OCI-LY7 (cell line): ENCODE measurements at regions not wholly inside any gene's neighbourhood (a gene's known extent, or its start where the extent isn't known, plus 50 kb on each side); places are given as distances from the start of the nearest gene placed in this dataset.

Source experiments
- EZH2phosphoT487 ChIP-seq: fragments of 200-600 bp; sonication (generic); IDR thresholded peaks from 2 replicates; pipeline ENCODE4 v1.6.1; 2018; ENCODE audit warnings: low read depth, borderline replicate concordance, mild to moderate bottlenecking, mixed run types, antibody characterized with exemption, low read length, moderate library complexity, mixed read lengths
- TF ChIP-seq, protein P1 (sequence below): fragments of 200-600 bp; sonication (generic); conservative IDR thresholded peaks from 2 replicates; pipeline ENCODE4 v1.5.1; 2014; ENCODE audit warnings: mild to moderate bottlenecking, antibody characterized with exemption, low read length, moderate library complexity, mixed read lengths

DNA sequence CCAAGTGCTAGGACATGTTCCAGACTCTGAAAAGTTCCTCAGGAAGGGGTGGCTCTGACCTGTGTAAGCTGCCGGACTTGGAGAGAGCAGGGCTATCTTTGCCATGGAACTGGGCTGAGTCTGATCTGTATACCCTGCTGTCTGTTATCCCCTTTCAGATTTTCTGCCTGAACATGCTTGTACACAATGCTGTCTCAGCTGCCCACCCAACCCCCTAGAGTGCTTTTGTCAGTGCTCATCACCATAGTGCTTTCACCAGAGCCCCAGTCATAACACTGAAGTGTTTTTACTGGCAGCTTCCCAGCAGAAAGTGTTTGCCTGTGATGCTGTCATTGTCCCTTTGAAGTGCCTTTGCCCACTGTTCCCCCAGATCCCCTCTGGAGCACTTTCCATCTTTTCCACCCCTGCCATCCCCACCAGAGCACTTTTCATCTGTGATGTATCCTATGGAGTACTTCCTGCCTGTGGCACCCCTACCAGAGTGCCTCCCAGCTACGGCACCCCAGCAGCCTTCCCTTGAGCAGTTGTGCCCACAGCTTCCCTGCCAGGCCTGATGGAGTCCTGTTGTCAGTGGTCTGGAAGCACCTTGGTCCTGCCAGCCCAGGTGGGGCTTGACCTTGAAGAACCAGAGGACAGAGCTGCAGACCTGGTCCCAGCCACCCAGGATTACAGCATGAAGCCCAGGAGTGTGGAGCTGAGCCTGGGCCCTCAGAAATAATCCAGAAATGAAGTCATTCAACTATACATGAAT, 397.7 kb downstream of the DIPK2A start:
- TF ChIP-seq, protein P1, sequence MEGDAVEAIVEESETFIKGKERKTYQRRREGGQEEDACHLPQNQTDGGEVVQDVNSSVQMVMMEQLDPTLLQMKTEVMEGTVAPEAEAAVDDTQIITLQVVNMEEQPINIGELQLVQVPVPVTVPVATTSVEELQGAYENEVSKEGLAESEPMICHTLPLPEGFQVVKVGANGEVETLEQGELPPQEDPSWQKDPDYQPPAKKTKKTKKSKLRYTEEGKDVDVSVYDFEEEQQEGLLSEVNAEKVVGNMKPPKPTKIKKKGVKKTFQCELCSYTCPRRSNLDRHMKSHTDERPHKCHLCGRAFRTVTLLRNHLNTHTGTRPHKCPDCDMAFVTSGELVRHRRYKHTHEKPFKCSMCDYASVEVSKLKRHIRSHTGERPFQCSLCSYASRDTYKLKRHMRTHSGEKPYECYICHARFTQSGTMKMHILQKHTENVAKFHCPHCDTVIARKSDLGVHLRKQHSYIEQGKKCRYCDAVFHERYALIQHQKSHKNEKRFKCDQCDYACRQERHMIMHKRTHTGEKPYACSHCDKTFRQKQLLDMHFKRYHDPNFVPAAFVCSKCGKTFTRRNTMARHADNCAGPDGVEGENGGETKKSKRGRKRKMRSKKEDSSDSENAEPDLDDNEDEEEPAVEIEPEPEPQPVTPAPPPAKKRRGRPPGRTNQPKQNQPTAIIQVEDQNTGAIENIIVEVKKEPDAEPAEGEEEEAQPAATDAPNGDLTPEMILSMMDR = no peak
- TF ChIP-seq EZH2phosphoT487 = no peak
